Ectodermal cell (in vitro differentiated cells): ENCODE measurements at regions not wholly inside any gene's neighbourhood (a gene's known extent, or its start where the extent isn't known, plus 50 kb on each side); places are given as distances from the start of the nearest gene placed in this dataset.

Experiments
- H3K27ac ChIP-seq: 2 replicates; pipeline ENCODE4 v1.7.0; 2013; ENCODE audit warnings: mild to moderate bottlenecking, low read depth, low read length; ENCODE audit not compliant: insufficient read depth, poor library complexity, severe bottlenecking
- H3K27me3 ChIP-seq: 2 replicates; pipeline ENCODE4 v1.7.0; 2013; ENCODE audit warnings: mild to moderate bottlenecking, low read length; ENCODE audit not compliant: insufficient read depth, control insufficient read depth, poor library complexity, severe bottlenecking
- H3K36me3 ChIP-seq: one replicate; pipeline ENCODE4 v1.7.0; 2013; ENCODE audit warnings: low read length; ENCODE audit not compliant: control insufficient read depth, insufficient read depth
- H3K4me1 ChIP-seq: one replicate; pipeline ENCODE4 v1.7.0; 2013; ENCODE audit warnings: low read length; ENCODE audit not compliant: control insufficient read depth, insufficient read depth
- H3K4me3 ChIP-seq: 2 replicates; pipeline ENCODE4 v1.7.0; 2013; ENCODE audit warnings: low read depth, low read length, control low read depth; ENCODE audit not compliant: insufficient read depth
- H3K9me3 ChIP-seq: 2 replicates; pipeline ENCODE4 v1.7.0; 2013; ENCODE audit warnings: mild to moderate bottlenecking, low read length, moderate library complexity; ENCODE audit not compliant: control insufficient read depth
- WGBS, 2 experiments: methylation state at CpG; one replicate each; pipeline ENCODE4 v1.1.7; 2013; ENCODE audit warnings: missing lambda C conversion rate in 2 of 2; 5-methylcytosine and 5-hydroxymethylcytosine counted together

GRCh38 chr21:25234857-25235801 lies 372.2 kb downstream of the MRPL39 start:
- Histone ChIP-seq H3K36me3 (no peaks in the 10 kb centered on the region), H3K27me3 (no peaks in the 10 kb centered on the region), H3K4me1 (no peaks in the 10 kb centered on the region), H3K9me3 (no peaks in the 10 kb centered on the region), H3K27ac (no peak overlapping the region), H3K4me3 (no peak overlapping the region)
- WGBS, 2 experiments: 87 to 94% methylated on average over 4 of the region's 4 CpGs

GRCh38 chr21:25220954-25221353 lies 386.3 kb downstream of the MRPL39 start:
- H3K4me3 ChIP-seq: no peak overlapping the region
- no peaks in the 10 kb centered on the region for H3K4me1 ChIP-seq
- no peak overlapping the region for H3K27ac ChIP-seq
- H3K36me3 ChIP-seq: no peaks in the 10 kb centered on the region
- no peaks in the 10 kb centered on the region for H3K9me3 ChIP-seq
- no peaks in the 10 kb centered on the region for H3K27me3 ChIP-seq

- Histone ChIP-seq H3K4me1 (no peaks in the 10 kb centered on the region), H3K27me3 (no peaks in the 10 kb centered on the region), H3K36me3 (no peaks in the 10 kb centered on the region), H3K27ac (no peak overlapping the region), H3K4me3 (no peak overlapping the region), H3K9me3 (no peaks in the 10 kb centered on the region)
- WGBS, 2 experiments: no CpG with 5 or more reads among the region's 1 CpG
These were observed 387.1 kb downstream of the MRPL39 start for GRCh38 chr21:25220169-25220568.

- Histone ChIP-seq H3K9me3 (no peaks in the 10 kb centered on the region), H3K27me3 (no peaks in the 10 kb centered on the region), H3K36me3 (no peaks in the 10 kb centered on the region), H3K4me1 (no peaks in the 10 kb centered on the region), H3K27ac (no peak overlapping the region), H3K4me3 (no peak overlapping the region)
- WGBS, 2 experiments: 100% methylated on average over 2 of the region's 2 CpGs; no CpG with 5 or more reads in 1 of the 2 experiments
These were observed 391.4 kb downstream of the MRPL39 start for GRCh38 chr21:25215698-25216384.

- WGBS, 2 experiments: 89 to 91% methylated on average over 7 to 8 of the region's 8 CpGs
- Histone ChIP-seq H3K4me1 (no peaks in the 10 kb centered on the region), H3K9me3 (no peaks in the 10 kb centered on the region)
These were observed 392.6 kb downstream of the MRPL39 start for GRCh38 chr21:25214676-25215075.

GRCh38 chr21:25199944-25200343 lies 407.3 kb downstream of the MRPL39 start:
- no peak overlapping the region for H3K4me3 ChIP-seq
- no peaks in the 10 kb centered on the region for H3K4me1 ChIP-seq
- 94% methylated on average over 2 of the region's 2 CpGs; no CpG with 5 or more reads in 1 of the 2 experiments for WGBS, 2 experiments
- H3K27ac ChIP-seq: no peak overlapping the region
- no peaks in the 10 kb centered on the region for H3K27me3 ChIP-seq
- H3K36me3 ChIP-seq: no peaks in the 10 kb centered on the region
- H3K9me3 ChIP-seq: no peaks in the 10 kb centered on the region

More at GRCh38 chr21:25214676-25215075, 392.6 kb downstream of the MRPL39 start:
- Histone ChIP-seq H3K27ac (no peak overlapping the region), H3K27me3 (no peaks in the 10 kb centered on the region), H3K36me3 (no peaks in the 10 kb centered on the region), H3K4me3 (no peak overlapping the region)

- H3K4me3 ChIP-seq: no peak overlapping the region
- no peak overlapping the region for H3K27ac ChIP-seq
- H3K27me3 ChIP-seq: no peaks in the 10 kb centered on the region
- H3K36me3 ChIP-seq: no peaks in the 10 kb centered on the region
- H3K9me3 ChIP-seq: no peaks in the 10 kb centered on the region
- H3K4me1 ChIP-seq: no peaks in the 10 kb centered on the region
These were observed 416.1 kb downstream of the MRPL39 start for GRCh38 chr21:25191141-25191540.

- H3K27me3 ChIP-seq: no peaks in the 10 kb centered on the region
These were observed 417.8 kb downstream of the MRPL39 start for GRCh38 chr21:25189497-25189896.

GRCh38 chr21:25188677-25189079 lies 418.6 kb downstream of the MRPL39 start:
- H3K36me3 ChIP-seq: no peaks in the 10 kb centered on the region
- no peaks in the 10 kb centered on the region for H3K9me3 ChIP-seq
- WGBS, 2 experiments: 96% methylated on average over 2 of the region's 2 CpGs
- H3K4me1 ChIP-seq: no peaks in the 10 kb centered on the region
- H3K27me3 ChIP-seq: no peaks in the 10 kb centered on the region
- no peak overlapping the region for H3K4me3 ChIP-seq
- no peak overlapping the region for H3K27ac ChIP-seq

More at GRCh38 chr21:25189497-25189896, 417.8 kb downstream of the MRPL39 start:
- Histone ChIP-seq H3K4me1 (no peaks in the 10 kb centered on the region), H3K36me3 (no peaks in the 10 kb centered on the region), H3K9me3 (no peaks in the 10 kb centered on the region), H3K27ac (no peak overlapping the region), H3K4me3 (no peak overlapping the region)
- WGBS, 2 experiments: no CpG with 5 or more reads among the region's 2 CpGs

GRCh38 chr21:25186273-25186672 lies 421.0 kb downstream of the MRPL39 start:
- Histone ChIP-seq H3K4me3 (no peak overlapping the region), H3K27ac (no peak overlapping the region), H3K36me3 (no peaks in the 10 kb centered on the region), H3K4me1 (no peaks in the 10 kb centered on the region), H3K9me3 (no peaks in the 10 kb centered on the region), H3K27me3 (no peaks in the 10 kb centered on the region)
